ENCODE measurements at regions not wholly inside any gene's neighbourhood (a gene's known extent, or its start where the extent isn't known, plus 50 kb on each side); places are given as distances from the start of the nearest gene placed in this dataset.

GRCh38 chr4:128393101-128393704 lies 105.6 kb upstream of the PGRMC2 start (continued):
- TF ChIP-seq KLF16 (IDR thresholded peaks at IDR 0.05) (no peak), ZNF785 (CRISPR knock-in tag; IDR thresholded peaks at IDR 0.05) (no peak), SMARCE1 (IDR thresholded peaks at IDR 0.05) (peak; percentile 70), EP300 (IDR thresholded peaks at IDR 0.05; ENCODE audit: low read length) (peak; percentile 29; the same call in 1 of the 2 replicates), ARID4B (CRISPR knock-in tag; IDR thresholded peaks at IDR 0.05) (no peak), ZNF398 (CRISPR knock-in tag; IDR thresholded peaks at IDR 0.05) (no peak), ATF3 (IDR thresholded peaks at IDR 0.05) (peak; percentile 82), ATF3 (CRISPR knock-in tag; conservative IDR thresholded peaks at IDR 0.05) (no peak), ATF1 (CRISPR knock-in tag; IDR thresholded peaks at IDR 0.05) (no peak), ATF1 (tag; IDR thresholded peaks at IDR 0.05) (0 out of 2 replicates have a peak, but pooled peaks have one; percentile 19), SIN3B (IDR thresholded peaks at IDR 0.05; ENCODE audit: low read depth) (no peak)
